ENCODE measurements at regions not wholly inside any gene's neighbourhood (a gene's known extent, or its start where the extent isn't known, plus 50 kb on each side); places are given as distances from the start of the nearest gene placed in this dataset.

DNA sequence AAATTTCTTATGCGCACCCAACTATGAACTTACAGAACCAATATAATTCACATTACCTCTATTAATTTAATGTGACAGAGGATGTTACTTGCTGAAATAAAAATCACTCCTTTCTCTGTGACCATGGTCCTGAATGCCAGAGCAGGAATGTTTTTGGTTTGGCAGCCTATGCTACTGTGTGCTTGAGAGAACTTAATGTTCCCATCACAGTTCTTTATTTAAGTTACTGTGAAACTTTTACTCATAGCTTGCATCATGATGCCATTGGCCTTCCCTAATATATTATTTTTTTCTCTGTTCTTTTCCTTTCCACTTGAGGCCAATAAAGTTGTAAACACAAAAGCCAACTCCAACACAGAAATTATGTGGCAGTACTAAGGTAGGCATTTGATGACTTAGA lies 142.2 kb downstream of the FAM76B start:
- Histone ChIP-seq H3T11ph (ENCODE audit: low read length) (no peak overlapping the region), H3K14ac (ENCODE audit: insufficient read depth, low read length) (no peak overlapping the region), H2AK5ac (ENCODE audit: insufficient read length, low read length) (no peak overlapping the region), H3K79me2 (ENCODE audit: insufficient read depth, low read length) (no peaks in the 10 kb centered on the region), H3K79me1 (ENCODE audit: insufficient read depth, low read depth, low read length, poor library complexity, severe bottlenecking) (no peaks in the 10 kb centered on the region), H3K23ac (ENCODE audit: insufficient read length, low read depth, low read length) (no peak overlapping the region), H3K4me2 (ENCODE audit: insufficient read depth, insufficient read length, low read length) (no peak overlapping the region), H2BK12ac (ENCODE audit: insufficient read length, low read depth, low read length) (no peak overlapping the region), H2BK120ac (ENCODE audit: low read depth, low read length, poor library complexity, severe bottlenecking) (no peak overlapping the region), H2BK15ac (ENCODE audit: low read depth, low read length) (no peak overlapping the region), H4K20me1 (ENCODE audit: control insufficient read depth, insufficient read depth, insufficient read length) (no peaks in the 10 kb centered on the region), H3K27me3 (ENCODE audit: insufficient read depth, low read length) (no peaks in the 10 kb centered on the region), H3K9me3 (ENCODE audit: control insufficient read depth, low read depth, low read length) (no peaks in the 10 kb centered on the region), H3K18ac (ENCODE audit: insufficient read length, low read depth, low read length) (no peak overlapping the region), H3K4me1 (ENCODE audit: insufficient read depth, low read length) (no peaks in the 10 kb centered on the region), H2BK5ac (ENCODE audit: insufficient read length, low read length) (no peak overlapping the region), H4K5ac (ENCODE audit: insufficient read length, low read depth, low read length) (no peak overlapping the region), H2BK20ac (ENCODE audit: low read depth, low read length, poor library complexity, severe bottlenecking) (no peak overlapping the region), H2AFZ (ENCODE audit: low read length) (no peak overlapping the region), H4K91ac (ENCODE audit: insufficient read length, low read depth, low read length) (no peak overlapping the region), H3K4ac (ENCODE audit: low read depth, low read length) (no peak overlapping the region), H3K9ac (ENCODE audit: extremely low read depth, insufficient read length, low read length) (no peak overlapping the region), H3K56ac (ENCODE audit: insufficient read length, low read depth, low read length) (no peak overlapping the region), H3K23me2 (ENCODE audit: insufficient read length, low read depth, low read length, poor library complexity, severe bottlenecking) (no peaks in the 10 kb centered on the region), H4K8ac (replicated peaks; ENCODE audit: insufficient read length, low read depth, low read length) (no peak overlapping the region), H3K27ac (ENCODE audit: insufficient read length, low read depth, low read length) (no peak overlapping the region)
- TF ChIP-seq, protein P1, sequence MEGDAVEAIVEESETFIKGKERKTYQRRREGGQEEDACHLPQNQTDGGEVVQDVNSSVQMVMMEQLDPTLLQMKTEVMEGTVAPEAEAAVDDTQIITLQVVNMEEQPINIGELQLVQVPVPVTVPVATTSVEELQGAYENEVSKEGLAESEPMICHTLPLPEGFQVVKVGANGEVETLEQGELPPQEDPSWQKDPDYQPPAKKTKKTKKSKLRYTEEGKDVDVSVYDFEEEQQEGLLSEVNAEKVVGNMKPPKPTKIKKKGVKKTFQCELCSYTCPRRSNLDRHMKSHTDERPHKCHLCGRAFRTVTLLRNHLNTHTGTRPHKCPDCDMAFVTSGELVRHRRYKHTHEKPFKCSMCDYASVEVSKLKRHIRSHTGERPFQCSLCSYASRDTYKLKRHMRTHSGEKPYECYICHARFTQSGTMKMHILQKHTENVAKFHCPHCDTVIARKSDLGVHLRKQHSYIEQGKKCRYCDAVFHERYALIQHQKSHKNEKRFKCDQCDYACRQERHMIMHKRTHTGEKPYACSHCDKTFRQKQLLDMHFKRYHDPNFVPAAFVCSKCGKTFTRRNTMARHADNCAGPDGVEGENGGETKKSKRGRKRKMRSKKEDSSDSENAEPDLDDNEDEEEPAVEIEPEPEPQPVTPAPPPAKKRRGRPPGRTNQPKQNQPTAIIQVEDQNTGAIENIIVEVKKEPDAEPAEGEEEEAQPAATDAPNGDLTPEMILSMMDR (conservative IDR thresholded peaks at IDR 0.05), result no peak
- Mint-ChIP-seq H3K27ac (no peak overlapping the region), H3K9me3 (peaks cover 0 to 6% of the 10 kb centered on the region in 2 experiments; a peak in 2 of 5 replicates), H3K27me3 (ENCODE audit: low read depth) (no peaks in the 10 kb centered on the region; the same call in 1 of the 2 replicates), H3K4me1 (peaks cover 8 to 9% of the 10 kb centered on the region in 2 experiments), H3K4me3 (no peak overlapping the region), H3K36me3 (ENCODE audit: insufficient read depth in 1 of 3, low read depth in 3 of 3) (peaks cover 0 to 6% (median 0%) of the 10 kb centered on the region in 3 experiments; a peak in 2 of 7 replicates)
- DNase-seq, result no peak
- WGBS (ENCODE audit: extremely low coverage, insufficient read length, low lambda C conversion rate), result no CpG with 5 or more reads among the region's 1 CpG
